K562 (cell line): ENCODE measurements at regions not wholly inside any gene's neighbourhood (a gene's known extent, or its start where the extent isn't known, plus 50 kb on each side); places are given as distances from the start of the nearest gene placed in this dataset.

ENCODE experiments used
- ATAC-seq: fragments of 200-7000 bp; cut with Tn5 transposase; 3 replicates; pipeline ENCODE4 v1.9.1; 2020; ENCODE audit warnings: moderate library complexity
- BruUV-seq: library from RNA; stranded (reverse); fragments of 400-500 nt; replicated peaks from 2 replicates; lab custom pipeline; 2021; lab: Mats Ljungman, UMichigan
- CTCF ChIA-PET: fragments of 300-600 bp; formaldehyde crosslinking; extraction: SDS; loops from one replicate; lab custom pipeline; 2021; ENCODE audit warnings: low intra/inter-chr PET ratio; lab: Yijun Ruan, JAX
- POLR2A ChIA-PET: fragments of 300-600, 350-650 bp; sonication (Branson Sonifier 250); formaldehyde crosslinking; extraction: SDS; loops from one replicate; lab custom pipeline; 2021; ENCODE audit warnings: antibody characterized with exemption, inconsistent platforms; lab: Yijun Ruan, JAX
- DNase-seq, 4 experiments: peaks; one replicate each; pipeline versions ENCODE4 v3.0.0 to v3.0.0-alpha.2; 2011 to 2018; ENCODE audit warnings: low spot score in 3 of 4, mixed read lengths in 3 of 4; ENCODE audit errors: extremely low read depth in 1 of 4
- FAIRE-seq: peaks from 2 replicates; lab custom pipeline; 2011; peaks lifted over from hg19 to GRCh38; lab: Jason Lieb, UNC
- H2AFZ ChIP-seq: 2 replicates; pipeline ENCODE4 v1.6.0; 2011; ENCODE audit warnings: low read depth, low read length, control low read depth, inconsistent platforms
- H3K27ac ChIP-seq: fragments of 200-600 bp; 3 replicates; pipeline ENCODE4 v1.8.0; 2011; ENCODE audit warnings: low read depth, mild to moderate bottlenecking, control low read depth, inconsistent platforms, low read length, moderate library complexity, mixed read lengths; ENCODE audit errors: extremely low read depth
- H3K27me3 ChIP-seq, 2 experiments: fragments of 300-600 bp in 1 of 2; 2 replicates in 1 of 2; 3 replicates in 1 of 2; pipeline versions ENCODE4 v1.6.0 to v1.8.0; 2011; ENCODE audit warnings: inconsistent platforms in 2 of 2, low read length in 2 of 2, mild to moderate bottlenecking in 1 of 2, mixed read lengths in 1 of 2, moderate library complexity in 1 of 2; ENCODE audit not compliant: control insufficient read depth in 2 of 2, insufficient read depth in 2 of 2
- H3K36me3 ChIP-seq: fragments of 300-600 bp; 3 replicates; pipeline ENCODE4 v1.8.0; 2011; ENCODE audit warnings: mild to moderate bottlenecking, low read length, inconsistent platforms; ENCODE audit not compliant: control insufficient read depth, insufficient read depth
- H3K4me1 ChIP-seq, 2 experiments: fragments of 200-600 bp in 1 of 2; replicated peaks in 1 of 2; 2 replicates in 1 of 2; 3 replicates in 1 of 2; pipeline versions ENCODE4 v1.5.1 to v1.8.0; 2011; ENCODE audit warnings: inconsistent platforms in 2 of 2, low read length in 2 of 2, mild to moderate bottlenecking in 1 of 2, mixed read lengths in 1 of 2, moderate library complexity in 1 of 2; ENCODE audit not compliant: control insufficient read depth in 2 of 2, insufficient read depth in 2 of 2
- H3K4me2 ChIP-seq: 2 replicates; pipeline ENCODE4 v1.6.1; 2011; ENCODE audit warnings: low read length, control low read depth, inconsistent platforms, mixed read lengths; ENCODE audit not compliant: insufficient read depth
- H3K4me3 ChIP-seq: fragments of 200-600 bp; sonication (generic), shearing (Covaris generic); 2 replicates; pipeline ENCODE4 v1.5.1; 2016; ENCODE audit warnings: control low read depth, inconsistent platforms
- H3K79me2 ChIP-seq: fragments of 200-600 bp; 3 replicates; pipeline ENCODE4 v1.8.0; 2011; ENCODE audit warnings: low read length, inconsistent platforms; ENCODE audit not compliant: control insufficient read depth, insufficient read depth
- H3K9ac ChIP-seq, 2 experiments: 2 replicates each; pipeline versions ENCODE4 v1.6.0 to v1.6.1; 2011; ENCODE audit warnings: low read depth in 2 of 2, low read length in 2 of 2, control low read depth in 1 of 2, inconsistent platforms in 1 of 2, mild to moderate bottlenecking in 1 of 2, mixed read lengths in 1 of 2; ENCODE audit not compliant: insufficient read depth in 1 of 2
- H3K9me1 ChIP-seq: one replicate; pipeline ENCODE4 v1.6.0; 2011; ENCODE audit warnings: inconsistent platforms, mild to moderate bottlenecking, low read length, moderate library complexity; ENCODE audit not compliant: control insufficient read depth, insufficient read depth
- H3K9me3 ChIP-seq: replicated peaks from 2 replicates; pipeline ENCODE4 v1.5.1; 2011; ENCODE audit warnings: low read depth, low read length, inconsistent platforms; ENCODE audit not compliant: control insufficient read depth, insufficient read depth
- H4K20me1 ChIP-seq: replicated peaks from 2 replicates; pipeline ENCODE4 v1.6.1; 2011; ENCODE audit warnings: low read length, inconsistent platforms, mixed read lengths; ENCODE audit not compliant: control insufficient read depth, insufficient read depth
- ELF1 ChIP-seq: fragments of 200-800 bp; sonication (Bioruptor generic); IDR thresholded peaks from 2 replicates; pipeline ENCODE4 v1.6.1; 2016; ENCODE audit warnings: missing genetic modification characterization, missing compliant biosample characterization
- EZH2 ChIP-seq: IDR thresholded peaks from 2 replicates; pipeline ENCODE4 v1.6.1; 2012; ENCODE audit warnings: low read depth, mild to moderate bottlenecking, inconsistent platforms, low read length, borderline replicate concordance
- GTF2E2 ChIP-seq: fragments of 200-800 bp; sonication (Bioruptor generic); IDR thresholded peaks from 2 replicates; pipeline ENCODE4 v1.6.1; 2016; ENCODE audit warnings: missing genetic modification characterization, missing compliant biosample characterization
- HNRNPLL ChIP-seq: fragments of 200-400 bp; formaldehyde crosslinking; IDR thresholded peaks from 2 replicates; pipeline ENCODE4 v1.6.1; 2017; ENCODE audit warnings: low read length, low read depth, mild to moderate bottlenecking; ENCODE audit not compliant: poor library complexity, severe bottlenecking
- POU5F1 ChIP-seq: fragments of 150-350 bp; IDR thresholded peaks from 2 replicates; pipeline ENCODE4 v1.6.1; 2014; ENCODE audit warnings: borderline replicate concordance, low read length, low read depth, mild to moderate bottlenecking; ENCODE audit not compliant: partially characterized antibody
- RFX7 ChIP-seq: fragments of 250-450 bp; sonication (Bioruptor Pico); IDR thresholded peaks from 2 replicates; pipeline ENCODE4 v1.5.1; 2021; ENCODE audit warnings: mild to moderate bottlenecking
- RHOXF2B ChIP-seq: fragments of 250-450 bp; sonication (Bioruptor Pico); conservative IDR thresholded peaks from 2 replicates; pipeline ENCODE4 v1.5.1; 2021
- SMAD3 ChIP-seq: fragments of 450-650 bp; formaldehyde crosslinking; conservative IDR thresholded peaks from 2 replicates; pipeline ENCODE4 v1.4.0; 2020; ENCODE audit warnings: mild to moderate bottlenecking
- THRAP3 ChIP-seq: fragments of 450-650 bp; IDR thresholded peaks from 2 replicates; pipeline ENCODE4 v1.6.1; 2016; ENCODE audit warnings: mild to moderate bottlenecking, inconsistent platforms, borderline replicate concordance
- USF1 ChIP-seq: sonication (generic); formaldehyde crosslinking; IDR thresholded peaks from 2 replicates; pipeline ENCODE4 v1.9.0; 2022; ENCODE audit warnings: mild to moderate bottlenecking, missing genetic modification reagents
- YY1 ChIP-seq, 3 experiments: IDR thresholded peaks; 2 replicates each; pipeline ENCODE4 v1.6.1; 2011; ENCODE audit warnings: low read length in 2 of 3, mild to moderate bottlenecking in 2 of 3, moderate library complexity in 2 of 3, borderline replicate concordance in 1 of 3, control low read depth in 1 of 3, low read depth in 1 of 3; ENCODE audit not compliant: insufficient read depth in 3 of 3, insufficient replicate concordance in 2 of 3, control insufficient read depth in 1 of 3, insufficient read length in 1 of 3; ENCODE audit errors: extremely low read depth in 1 of 3
- ZBTB33 ChIP-seq: sonication (generic); formaldehyde crosslinking; IDR thresholded peaks from 2 replicates; pipeline ENCODE4 v1.8.1; 2023; ENCODE audit warnings: mild to moderate bottlenecking, missing genetic modification reagents
- ZBTB7A ChIP-seq: IDR thresholded peaks from 2 replicates; pipeline ENCODE4 v1.6.1; 2011; ENCODE audit warnings: low read depth, mild to moderate bottlenecking, low read length, moderate library complexity, borderline replicate concordance; ENCODE audit not compliant: control insufficient read depth
- ZNF316 ChIP-seq: fragments of 450-650 bp; IDR thresholded peaks from 2 replicates; pipeline ENCODE4 v1.6.1; 2016
- ZNF592 ChIP-seq: fragments of 450-650 bp; IDR thresholded peaks from 2 replicates; pipeline ENCODE4 v1.6.1; 2017; ENCODE audit warnings: antibody characterized with exemption, mild to moderate bottlenecking
- ZNF76 ChIP-seq: fragments of 250-450 bp; sonication (Bioruptor Pico); IDR thresholded peaks from 2 replicates; pipeline ENCODE4 v1.4.0; 2020; ENCODE audit warnings: mild to moderate bottlenecking, moderate library complexity, borderline replicate concordance
- ZSCAN29 ChIP-seq: fragments of 450-650 bp; IDR thresholded peaks from 2 replicates; pipeline ENCODE4 v1.6.1; 2017
- WGBS: fragments of 100-300 bp; shearing (Covaris generic); methylation state at CpG from one replicate; pipeline ENCODE4 v1.1.6; 2016; ENCODE audit warnings: low coverage, mixed read lengths; ENCODE audit not compliant: insufficient coverage; ENCODE audit errors: missing lambda C conversion rate; 5-methylcytosine and 5-hydroxymethylcytosine counted together
- in situ Hi-C: fragments of 300-500 bp; cut with MboI; formaldehyde crosslinking; loops from 4 replicates; pipeline ENCODE4 v1.15.0; 2018; ENCODE audit warnings: inconsistent platforms, mixed read lengths
- intact Hi-C: fragments of 100-400 bp; cut with micrococcal nuclease; formaldehyde crosslinking; loops from 2 replicates; pipeline ENCODE4 v1.14.2; 2022

- no peaks in the 10 kb centered on the region for H3K9me3 ChIP-seq
- peaks cover 2 to 7% of the 10 kb centered on the region in 2 experiments; a peak in 3 of 5 replicates for H3K4me1 ChIP-seq
- in situ Hi-C loops (no loop called here), intact Hi-C loops (no loop called here)
- H3K79me2 ChIP-seq: no peaks in the 10 kb centered on the region
- peak; percentile 44 to 57 (median 46) for DNase-seq
- BruUV-seq: no TSS peak
- H3K9me1 ChIP-seq: no peaks in the 10 kb centered on the region
- no peak overlapping the region for H3K4me3 ChIP-seq
- peak overlapping the region; percentile 77 for H2AFZ ChIP-seq
- no peaks in the 10 kb centered on the region for H3K36me3 ChIP-seq
- H3K9ac ChIP-seq: no peak overlapping the region
- CTCF ChIA-PET: no interaction called here
- WGBS: 11% methylated on average over 4 of the region's 4 CpGs
- no peaks in the 10 kb centered on the region for H3K27me3 ChIP-seq
- peak overlapping the region; percentile 25; the same call in 1 of the 2 replicates for H3K4me2 ChIP-seq
- peak; percentile 70 for FAIRE-seq
- no peak overlapping the region for H3K27ac ChIP-seq
- H4K20me1 ChIP-seq: no peaks in the 10 kb centered on the region
- ATAC-seq: peak; percentile 76
- POLR2A ChIA-PET: no interaction called here
- TF ChIP-seq ZBTB33 (CRISPR knock-in tag): no peak
- TF ChIP-seq THRAP3: no peak
- TF ChIP-seq USF1 (CRISPR knock-in tag): peak; percentile 84
- TF ChIP-seq GTF2E2 (tag): no peak
- 0 out of 2 replicates have a peak, but pooled peaks have one; percentile 18 for TF ChIP-seq ZNF592
- TF ChIP-seq RFX7 (CRISPR knock-in tag): no peak
- peak in 2 of 3 experiments; percentile 25 to 72 for TF ChIP-seq YY1 (IDR thresholded peaks at IDR 0.05; ENCODE audit: borderline replicate concordance in 1 of 3, control insufficient read depth in 1 of 3, extremely low read depth in 1 of 3, insufficient read depth in 3 of 3, insufficient read length in 1 of 3, insufficient replicate concordance in 2 of 3, low read depth in 1 of 3, low read length in 2 of 3)
- TF ChIP-seq ZNF316: no peak
- TF ChIP-seq ZNF76 (CRISPR knock-in tag): no peak
- no peak for TF ChIP-seq ZBTB7A
- no peak for TF ChIP-seq POU5F1
- TF ChIP-seq EZH2: no peak
- no peak for TF ChIP-seq SMAD3 (CRISPR knock-in tag)
- no peak for TF ChIP-seq RHOXF2B
- TF ChIP-seq ELF1 (tag): no peak
- TF ChIP-seq HNRNPLL: no peak
- no peak for TF ChIP-seq ZSCAN29
These were observed 109.9 kb upstream of the BCOR start for GRCh38 chrX:40207626-40208025.
